ENCODE measurements at regions not wholly inside any gene's neighbourhood (a gene's known extent, or its start where the extent isn't known, plus 50 kb on each side); places are given as distances from the start of the nearest gene placed in this dataset.
"Not testable (repeated sequence)": the region's sequence is repeated elsewhere in the genome, so short reads cannot be mapped to it uniquely, and the experiment has no call there.

- not testable (repeated sequence) for TF ChIP-seq POLR2A (IDR thresholded peaks at IDR 0.05)
- TF ChIP-seq, protein P1, sequence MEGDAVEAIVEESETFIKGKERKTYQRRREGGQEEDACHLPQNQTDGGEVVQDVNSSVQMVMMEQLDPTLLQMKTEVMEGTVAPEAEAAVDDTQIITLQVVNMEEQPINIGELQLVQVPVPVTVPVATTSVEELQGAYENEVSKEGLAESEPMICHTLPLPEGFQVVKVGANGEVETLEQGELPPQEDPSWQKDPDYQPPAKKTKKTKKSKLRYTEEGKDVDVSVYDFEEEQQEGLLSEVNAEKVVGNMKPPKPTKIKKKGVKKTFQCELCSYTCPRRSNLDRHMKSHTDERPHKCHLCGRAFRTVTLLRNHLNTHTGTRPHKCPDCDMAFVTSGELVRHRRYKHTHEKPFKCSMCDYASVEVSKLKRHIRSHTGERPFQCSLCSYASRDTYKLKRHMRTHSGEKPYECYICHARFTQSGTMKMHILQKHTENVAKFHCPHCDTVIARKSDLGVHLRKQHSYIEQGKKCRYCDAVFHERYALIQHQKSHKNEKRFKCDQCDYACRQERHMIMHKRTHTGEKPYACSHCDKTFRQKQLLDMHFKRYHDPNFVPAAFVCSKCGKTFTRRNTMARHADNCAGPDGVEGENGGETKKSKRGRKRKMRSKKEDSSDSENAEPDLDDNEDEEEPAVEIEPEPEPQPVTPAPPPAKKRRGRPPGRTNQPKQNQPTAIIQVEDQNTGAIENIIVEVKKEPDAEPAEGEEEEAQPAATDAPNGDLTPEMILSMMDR (IDR thresholded peaks at IDR 0.05): not testable (repeated sequence)
These were observed 223.6 kb downstream of the ETV1 start for GRCh38 chr7:13765853-13766252.
